HCT116 (cell line): ENCODE measurements at regions not wholly inside any gene's neighbourhood (a gene's known extent, or its start where the extent isn't known, plus 50 kb on each side); places are given as distances from the start of the nearest gene placed in this dataset.

Experiments
- ATAC-seq: fragments of 200-7000 bp; cut with Tn5 transposase; 2 replicates; pipeline ENCODE4 v1.9.1; 2020; ENCODE audit warnings: mild to moderate bottlenecking, moderate library complexity
- BruUV-seq: library from RNA; stranded (reverse); fragments of 400-500 nt; replicated peaks from 2 replicates; lab custom pipeline; 2021; lab: Mats Ljungman, UMichigan
- CTCF ChIA-PET: fragments of 300-600 bp; sonication (Branson Sonifier 250); formaldehyde crosslinking; loops from one replicate; lab custom pipeline; 2021; ENCODE audit warnings: antibody characterized with exemption; lab: Charles Lee
- POLR2A ChIA-PET: fragments of 300-600, 350-600 bp; sonication (Branson Sonifier 250); formaldehyde crosslinking; loops from one replicate; lab custom pipeline; 2021; ENCODE audit warnings: antibody characterized with exemption; lab: Charles Lee
- RAD21 ChIA-PET, 2 experiments: fragments of 300-600 bp; sonication (Branson Sonifier 250); formaldehyde crosslinking; loops; one replicate each; lab custom pipeline; 2023; ENCODE audit warnings: low total read pairs in 2 of 2; ENCODE audit not compliant: uncharacterized antibody in 2 of 2, unreplicated experiment in 2 of 2, low non-redundant PET in 1 of 2; lab: Charles Lee
- DNase-seq: peaks from one replicate; pipeline ENCODE4 v3.0.0-alpha.2; 2010; ENCODE audit warnings: low read depth, low spot score
- H2AFZ ChIP-seq: fragments of 200-600 bp; shearing (Covaris generic), sonication (generic); 2 replicates; pipeline ENCODE4 v1.6.1; 2017; ENCODE audit warnings: low read depth, mixed run types, mixed read lengths, antibody characterized with exemption, low read length; ENCODE audit not compliant: poor library complexity, severe bottlenecking
- H3K27ac ChIP-seq: 2 replicates; pipeline ENCODE4 v1.5.1; 2012; ENCODE audit warnings: low read depth, low read length
- H3K27me3 ChIP-seq: fragments of 200-600 bp; sonication (generic); 2 replicates; pipeline ENCODE4 v1.6.1; 2016; ENCODE audit warnings: mixed run types, low read length, mixed read lengths; ENCODE audit not compliant: insufficient read depth
- H3K36me3 ChIP-seq, 2 experiments: fragments of 200-500 bp in 1 of 2; fragments of 200-600 bp in 1 of 2; sonication (Bioruptor generic) in 1 of 2; sonication (generic) in 1 of 2; 2 replicates each; pipeline versions ENCODE4 v1.5.1 to v1.6.1; 2014 to 2016; ENCODE audit warnings: low read length in 2 of 2, inconsistent platforms in 1 of 2, mixed read lengths in 1 of 2, mixed run types in 1 of 2; ENCODE audit not compliant: insufficient read depth in 2 of 2, control insufficient read depth in 1 of 2
- H3K4me1 ChIP-seq, 2 experiments: fragments of 200-600 bp in 1 of 2; sonication (generic) in 1 of 2; 2 replicates each; pipeline versions ENCODE4 v1.5.1 to v1.6.1; 2012 to 2017; ENCODE audit warnings: low read length in 2 of 2, inconsistent platforms in 1 of 2, mild to moderate bottlenecking in 1 of 2, mixed read lengths in 1 of 2, mixed run types in 1 of 2, moderate library complexity in 1 of 2; ENCODE audit not compliant: insufficient read depth in 2 of 2, control insufficient read depth in 1 of 2
- H3K4me2 ChIP-seq: fragments of 200-600 bp; sonication (generic); 2 replicates; pipeline ENCODE4 v1.6.1; 2017; ENCODE audit warnings: mixed run types, low read length, mixed read lengths
- H3K4me3 ChIP-seq, 2 experiments: fragments of 200-600 bp in 1 of 2; sonication (generic) in 1 of 2; replicated peaks in 1 of 2; 2 replicates each; pipeline ENCODE4 v1.5.1; 2011 to 2016; ENCODE audit warnings: low read length in 2 of 2, control low read depth in 1 of 2, low read depth in 1 of 2, mild to moderate bottlenecking in 1 of 2, mixed read lengths in 1 of 2, mixed run types in 1 of 2
- H3K79me2 ChIP-seq: fragments of 200-600 bp; sonication (generic); 2 replicates; pipeline ENCODE4 v1.6.1; 2017; ENCODE audit warnings: mild to moderate bottlenecking, mixed run types, low read length, moderate library complexity, mixed read lengths; ENCODE audit not compliant: insufficient read depth
- H3K9ac ChIP-seq: fragments of 200-600 bp; sonication (generic); 2 replicates; pipeline ENCODE4 v1.6.1; 2016; ENCODE audit warnings: low read length, mixed read lengths
- H3K9me2 ChIP-seq: fragments of 200-600 bp; sonication (generic), shearing (Covaris generic); 2 replicates; pipeline ENCODE4 v1.6.1; 2017; ENCODE audit warnings: mixed run types, mild to moderate bottlenecking, moderate library complexity; ENCODE audit not compliant: insufficient read depth
- H3K9me3 ChIP-seq, 2 experiments: fragments of 200-500 bp in 1 of 2; fragments of 200-600 bp in 1 of 2; sonication (Bioruptor generic) in 1 of 2; sonication (generic) in 1 of 2; 2 replicates each; pipeline ENCODE4 v1.6.1; 2014 to 2017; ENCODE audit warnings: low read length in 2 of 2, mixed read lengths in 2 of 2, inconsistent platforms in 1 of 2, low read depth in 1 of 2, mild to moderate bottlenecking in 1 of 2, mixed run types in 1 of 2, moderate library complexity in 1 of 2; ENCODE audit not compliant: control insufficient read depth in 1 of 2, insufficient read depth in 1 of 2
- H4K20me1 ChIP-seq: fragments of 200-600 bp; sonication (generic), shearing (Covaris generic); 2 replicates; pipeline ENCODE4 v1.6.1; 2017; ENCODE audit warnings: mixed run types, mild to moderate bottlenecking, moderate library complexity; ENCODE audit not compliant: insufficient read depth
- EGR1 ChIP-seq: IDR thresholded peaks from 2 replicates; pipeline ENCODE4 v1.6.1; 2012; ENCODE audit warnings: low read depth
- ELF1 ChIP-seq: IDR thresholded peaks from 2 replicates; pipeline ENCODE4 v1.6.1; 2012; ENCODE audit warnings: low read depth, borderline replicate concordance
- JUND ChIP-seq: IDR thresholded peaks from 2 replicates; pipeline ENCODE4 v1.6.1; 2012
- POLR2AphosphoS5 ChIP-seq: IDR thresholded peaks from 2 replicates; pipeline ENCODE4 v1.6.1; 2011; ENCODE audit warnings: mild to moderate bottlenecking, low read depth, low read length, moderate library complexity
- SP1 ChIP-seq: IDR thresholded peaks from 2 replicates; pipeline ENCODE4 v1.6.1; 2012; ENCODE audit warnings: low read depth
- TCF7L2 ChIP-seq: IDR thresholded peaks from 2 replicates; pipeline ENCODE4 v1.7.0; 2011; ENCODE audit warnings: borderline replicate concordance, inconsistent platforms; ENCODE audit not compliant: insufficient read depth, insufficient read length; ENCODE audit errors: extremely low read depth
- ZFX ChIP-seq: fragments of 450-650 bp; IDR thresholded peaks from 2 replicates; pipeline ENCODE4 v1.6.1; 2017
- ZNF274 ChIP-seq: fragments of 200-500 bp; sonication (Bioruptor generic); IDR thresholded peaks from 2 replicates; pipeline ENCODE4 v1.6.1; 2014; ENCODE audit warnings: mild to moderate bottlenecking, low read depth, low read length, inconsistent platforms
- intact Hi-C: fragments of 100-400 bp; cut with micrococcal nuclease; formaldehyde crosslinking; loops from 2 replicates; pipeline ENCODE4 v1.10.0; 2022
- TF ChIP-seq, protein P1 (sequence below), 3 experiments: fragments of 200-600 bp in 1 of 3; sonication (generic) in 1 of 3; IDR thresholded peaks in 2 of 3; conservative IDR thresholded peaks in 1 of 3; 2 replicates each; pipeline ENCODE4 v1.5.1; 2012 to 2017; ENCODE audit warnings: low read depth in 2 of 3, low read length in 2 of 3, antibody characterized with exemption in 1 of 3, borderline replicate concordance in 1 of 3, control low read depth in 1 of 3, mild to moderate bottlenecking in 1 of 3, mixed read lengths in 1 of 3, mixed run types in 1 of 3, moderate library complexity in 1 of 3; ENCODE audit not compliant: insufficient read depth in 1 of 3

DNA sequence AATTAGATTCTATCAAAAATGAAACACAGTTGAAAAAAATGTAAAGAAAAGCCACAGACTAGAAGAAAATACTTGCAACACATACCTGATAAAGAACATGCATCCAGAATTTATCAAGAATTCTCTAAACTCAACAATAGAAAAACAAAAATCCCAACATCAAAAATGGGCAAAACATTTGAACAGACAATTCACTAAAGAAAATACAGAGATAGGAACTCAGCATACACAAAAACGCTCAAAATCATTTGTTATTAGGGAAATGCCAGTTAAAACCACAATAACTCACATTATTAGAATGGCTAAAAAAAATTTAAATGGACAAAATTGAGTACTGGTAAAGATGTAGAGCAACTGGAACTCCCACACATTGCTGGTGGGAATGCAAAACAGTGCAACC, 311.0 kb upstream of the PRDM1 start:
- no peak overlapping the region for H3K9ac ChIP-seq
- intact Hi-C loops: no loop called here
- peaks cover 7 to 14% of the 10 kb centered on the region in 2 experiments; a peak in 3 of 4 replicates for H3K4me1 ChIP-seq
- H3K79me2 ChIP-seq: no peaks in the 10 kb centered on the region
- RAD21 ChIA-PET: no interaction called here
- CTCF ChIA-PET: interaction anchor here (0.5 to 0.6 kb wide), 2 partner anchors 19 to 85 kb away, joined by 3 read pairs; no protein-coding TSS in a partner anchor
- no peak overlapping the region for H3K4me3 ChIP-seq
- H3K9me3 ChIP-seq: no peaks in the 10 kb centered on the region
- H4K20me1 ChIP-seq: no peaks in the 10 kb centered on the region
- no peaks in the 10 kb centered on the region for H3K9me2 ChIP-seq
- no peaks in the 10 kb centered on the region for H3K27me3 ChIP-seq
- H3K4me2 ChIP-seq: no peak overlapping the region
- DNase-seq (no peak), ATAC-seq (no peak)
- no peak overlapping the region for H2AFZ ChIP-seq
- no peak overlapping the region for H3K27ac ChIP-seq
- no TSS peak for BruUV-seq
- H3K36me3 ChIP-seq: no peaks in the 10 kb centered on the region
- TF ChIP-seq ZFX (no peak), EGR1 (no peak), ELF1 (no peak), JUND (no peak), SP1 (no peak), TCF7L2 (no peak), POLR2AphosphoS5 (no peak), ZNF274 (no peak)
- TF ChIP-seq, protein P1, sequence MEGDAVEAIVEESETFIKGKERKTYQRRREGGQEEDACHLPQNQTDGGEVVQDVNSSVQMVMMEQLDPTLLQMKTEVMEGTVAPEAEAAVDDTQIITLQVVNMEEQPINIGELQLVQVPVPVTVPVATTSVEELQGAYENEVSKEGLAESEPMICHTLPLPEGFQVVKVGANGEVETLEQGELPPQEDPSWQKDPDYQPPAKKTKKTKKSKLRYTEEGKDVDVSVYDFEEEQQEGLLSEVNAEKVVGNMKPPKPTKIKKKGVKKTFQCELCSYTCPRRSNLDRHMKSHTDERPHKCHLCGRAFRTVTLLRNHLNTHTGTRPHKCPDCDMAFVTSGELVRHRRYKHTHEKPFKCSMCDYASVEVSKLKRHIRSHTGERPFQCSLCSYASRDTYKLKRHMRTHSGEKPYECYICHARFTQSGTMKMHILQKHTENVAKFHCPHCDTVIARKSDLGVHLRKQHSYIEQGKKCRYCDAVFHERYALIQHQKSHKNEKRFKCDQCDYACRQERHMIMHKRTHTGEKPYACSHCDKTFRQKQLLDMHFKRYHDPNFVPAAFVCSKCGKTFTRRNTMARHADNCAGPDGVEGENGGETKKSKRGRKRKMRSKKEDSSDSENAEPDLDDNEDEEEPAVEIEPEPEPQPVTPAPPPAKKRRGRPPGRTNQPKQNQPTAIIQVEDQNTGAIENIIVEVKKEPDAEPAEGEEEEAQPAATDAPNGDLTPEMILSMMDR (IDR thresholded peaks at IDR 0.05 in 2 of 3, conservative IDR thresholded peaks at IDR 0.05 in 1 of 3; ENCODE audit: borderline replicate concordance in 1 of 3, insufficient read depth in 1 of 3, low read depth in 2 of 3, low read length in 2 of 3): no peak
- POLR2A ChIA-PET: no interaction called here
